Smooth muscle cell (in vitro differentiated cells): ENCODE measurements at regions not wholly inside any gene's neighbourhood (a gene's known extent, or its start where the extent isn't known, plus 50 kb on each side); places are given as distances from the start of the nearest gene placed in this dataset.

ENCODE experiments used
- DNase-seq: peaks from one replicate; lab custom pipeline; 2025; ENCODE audit not compliant: unreplicated experiment; lab: John Stamatoyannopoulos, UW
- H2AFZ ChIP-seq: fragments of 200-600 bp; sonication (generic); 2 replicates; pipeline ENCODE4 v1.6.0; 2016; ENCODE audit warnings: antibody characterized with exemption, low read depth, mild to moderate bottlenecking
- H3F3A ChIP-seq: fragments of 200-600 bp; sonication (generic); 2 replicates; pipeline ENCODE4 v1.6.0; 2017; ENCODE audit warnings: antibody characterized with exemption, low read depth
- H3K27ac ChIP-seq: fragments of 200-600 bp; sonication (generic); 2 replicates; pipeline ENCODE4 v1.5.1; 2016; ENCODE audit warnings: low read depth, mild to moderate bottlenecking
- H3K27me3 ChIP-seq: fragments of 200-600 bp; sonication (generic); 2 replicates; pipeline ENCODE4 v1.6.1; 2016; ENCODE audit warnings: low read depth, mild to moderate bottlenecking
- H3K36me3 ChIP-seq: fragments of 200-600 bp; sonication (generic); 2 replicates; pipeline ENCODE4 v1.5.1; 2016; ENCODE audit warnings: low read depth
- H3K4me1 ChIP-seq: fragments of 200-600 bp; sonication (generic); 2 replicates; pipeline ENCODE4 v1.5.1; 2016; ENCODE audit warnings: low read depth
- H3K4me2 ChIP-seq: fragments of 200-600 bp; sonication (generic); 2 replicates; pipeline ENCODE4 v1.6.0; 2016; ENCODE audit warnings: mild to moderate bottlenecking
- H3K4me3 ChIP-seq: fragments of 200-600 bp; sonication (generic); 2 replicates; pipeline ENCODE4 v1.5.1; 2016; ENCODE audit warnings: mild to moderate bottlenecking
- H3K79me2 ChIP-seq: fragments of 200-600 bp; sonication (generic); 2 replicates; pipeline ENCODE4 v1.6.0; 2016; ENCODE audit warnings: low read depth, mild to moderate bottlenecking
- H3K9ac ChIP-seq: fragments of 200-600 bp; sonication (generic); 2 replicates; pipeline ENCODE4 v1.6.0; 2016; ENCODE audit warnings: low read depth
- H3K9me3 ChIP-seq: fragments of 200-600 bp; sonication (generic); replicated peaks from 2 replicates; pipeline ENCODE4 v1.5.1; 2016; ENCODE audit warnings: low read depth
- H4K20me1 ChIP-seq: fragments of 200-600 bp; sonication (generic); 2 replicates; pipeline ENCODE4 v1.6.0; 2016; ENCODE audit warnings: low read depth
- CTCF ChIP-seq: fragments of 200-600 bp; sonication (generic); IDR thresholded peaks from 2 replicates; pipeline ENCODE4 v1.5.1; 2017; ENCODE audit warnings: borderline replicate concordance, mild to moderate bottlenecking, antibody characterized with exemption; ENCODE audit not compliant: insufficient read depth, poor library complexity, severe bottlenecking
- WGBS: methylation state at CpG from one replicate; pipeline ENCODE4 v1.1.7; 2016; ENCODE audit warnings: low lambda C conversion rate; 5-methylcytosine and 5-hydroxymethylcytosine counted together

GRCh38 chr6:97456070-97456469 lies 173.1 kb upstream of the MMS22L start:
- TF ChIP-seq CTCF: no peak
- Histone ChIP-seq H3K4me1 (no peaks in the 10 kb centered on the region), H3K4me3 (no peak overlapping the region), H3K27me3 (no peaks in the 10 kb centered on the region), H3K9ac (no peak overlapping the region), H4K20me1 (no peaks in the 10 kb centered on the region), H3K4me2 (no peak overlapping the region), H3F3A (no peaks in the 10 kb centered on the region), H3K36me3 (no peaks in the 10 kb centered on the region), H3K9me3 (no peaks in the 10 kb centered on the region), H3K27ac (no peak overlapping the region), H2AFZ (no peak overlapping the region), H3K79me2 (no peaks in the 10 kb centered on the region)
- no peak for DNase-seq
- 63% methylated on average over 3 of the region's 3 CpGs for WGBS

- Histone ChIP-seq H3K27ac (no peak overlapping the region), H3K4me3 (no peak overlapping the region), H3K79me2 (no peaks in the 10 kb centered on the region), H3K9ac (no peak overlapping the region), H4K20me1 (no peaks in the 10 kb centered on the region), H3F3A (no peaks in the 10 kb centered on the region), H3K9me3 (no peaks in the 10 kb centered on the region), H3K4me2 (no peak overlapping the region), H3K4me1 (peaks cover 6% of the 10 kb centered on the region), H3K27me3 (no peaks in the 10 kb centered on the region), H2AFZ (no peak overlapping the region), H3K36me3 (no peaks in the 10 kb centered on the region)
- 83% methylated on average over 3 of the region's 3 CpGs for WGBS
- DNase-seq: no peak
- TF ChIP-seq CTCF: no peak
Measured at GRCh38 chr6:97459535-97459934, 176.5 kb upstream of the MMS22L start.

GRCh38 chr6:97459986-97460385 lies 177.0 kb upstream of the MMS22L start:
- no peaks in the 10 kb centered on the region for H3K36me3 ChIP-seq
- H2AFZ ChIP-seq: no peak overlapping the region
- H4K20me1 ChIP-seq: no peaks in the 10 kb centered on the region
- H3K4me2 ChIP-seq: no peak overlapping the region
- peaks cover 6% of the 10 kb centered on the region for H3K4me1 ChIP-seq
- WGBS: 89% methylated on average over 1 of the region's 1 CpG
- H3K4me3 ChIP-seq: no peak overlapping the region
- H3K27ac ChIP-seq: no peak overlapping the region
- no peak overlapping the region for H3K9ac ChIP-seq
- no peaks in the 10 kb centered on the region for H3F3A ChIP-seq
- no peak for DNase-seq
- no peaks in the 10 kb centered on the region for H3K79me2 ChIP-seq
- no peaks in the 10 kb centered on the region for H3K27me3 ChIP-seq
- no peak for TF ChIP-seq CTCF
- no peaks in the 10 kb centered on the region for H3K9me3 ChIP-seq

- Histone ChIP-seq H3K9ac (no peak overlapping the region), H3K36me3 (no peaks in the 10 kb centered on the region), H3K79me2 (no peaks in the 10 kb centered on the region), H3K4me3 (no peak overlapping the region), H3F3A (no peaks in the 10 kb centered on the region), H3K27ac (no peak overlapping the region), H3K27me3 (no peaks in the 10 kb centered on the region), H3K4me1 (peaks cover 6% of the 10 kb centered on the region), H3K9me3 (no peaks in the 10 kb centered on the region), H4K20me1 (no peaks in the 10 kb centered on the region), H3K4me2 (no peak overlapping the region), H2AFZ (no peak overlapping the region)
- TF ChIP-seq CTCF: no peak
- 88% methylated on average over 7 of the region's 7 CpGs for WGBS
- DNase-seq: no peak
Measured at GRCh38 chr6:97460394-97461080, 177.5 kb upstream of the MMS22L start.
